HG02870 (cell line): ENCODE measurements at regions not wholly inside any gene's neighbourhood (a gene's known extent, or its start where the extent isn't known, plus 50 kb on each side); places are given as distances from the start of the nearest gene placed in this dataset.

Experiments
- ATAC-seq: cut with Tn5 transposase; IDR thresholded peaks from one replicate; pipeline ENCODE4 v1.9.1; 2021; ENCODE audit warnings: mild to moderate bottlenecking, moderate library complexity; ENCODE audit not compliant: unreplicated experiment

GRCh38 chr18:60662491-60662890 lies 289.9 kb upstream of the MC4R start:
- ATAC-seq: no peak

- no peak for ATAC-seq
These were observed 290.8 kb upstream of the MC4R start for GRCh38 chr18:60663060-60663989.

GRCh38 chr18:60664736-60665135 lies 292.2 kb upstream of the MC4R start:
- ATAC-seq: peak; percentile 63

- ATAC-seq: no peak
These were observed 294.4 kb upstream of the MC4R start for GRCh38 chr18:60667016-60667415.

- no peak for ATAC-seq
These were observed 296.0 kb upstream of the MC4R start for GRCh38 chr18:60668583-60668982.

GRCh38 chr18:60669938-60670337 lies 297.4 kb upstream of the MC4R start:
- ATAC-seq: no peak

GRCh38 chr18:60671021-60671420 lies 298.4 kb upstream of the MC4R start:
- no peak for ATAC-seq

GRCh38 chr18:60675126-60675525 lies 302.6 kb upstream of the MC4R start:
- no peak for ATAC-seq

GRCh38 chr18:60675801-60676200 lies 303.2 kb upstream of the MC4R start:
- ATAC-seq: no peak

- no peak for ATAC-seq
These were observed 304.2 kb upstream of the MC4R start for GRCh38 chr18:60676815-60677214.

GRCh38 chr18:60684843-60685513 lies 312.4 kb upstream of the MC4R start:
- peak; percentile 55 for ATAC-seq

- no peak for ATAC-seq
These were observed 313.6 kb upstream of the MC4R start for GRCh38 chr18:60686142-60686541.

GRCh38 chr18:60691061-60691460 lies 318.5 kb upstream of the MC4R start:
- no peak for ATAC-seq

GRCh38 chr18:60693426-60693825 lies 320.9 kb upstream of the MC4R start:
- ATAC-seq: no peak

GRCh38 chr18:60698901-60699300 lies 326.3 kb upstream of the MC4R start:
- no peak for ATAC-seq

GRCh38 chr18:60722742-60723141 lies 350.2 kb upstream of the MC4R start:
- no peak for ATAC-seq

GRCh38 chr18:60732143-60732542 lies 359.6 kb upstream of the MC4R start:
- no peak for ATAC-seq

GRCh38 chr18:60739212-60739611 lies 366.6 kb upstream of the MC4R start:
- ATAC-seq: no peak

GRCh38 chr18:60740313-60740712 lies 367.7 kb upstream of the MC4R start:
- ATAC-seq: no peak

- no peak for ATAC-seq
These were observed 373.9 kb upstream of the MC4R start for GRCh38 chr18:60746491-60746890.

- no peak for ATAC-seq
These were observed 374.3 kb upstream of the MC4R start for GRCh38 chr18:60746919-60747318.

- ATAC-seq: no peak
These were observed 381.2 kb upstream of the MC4R start for GRCh38 chr18:60753753-60754152.
